Naive thymus-derived CD8-positive, alpha-beta T cell (primary cell): ENCODE measurements at regions not wholly inside any gene's neighbourhood (a gene's known extent, or its start where the extent isn't known, plus 50 kb on each side); places are given as distances from the start of the nearest gene placed in this dataset.

Source experiments
- ATAC-seq, 2 donors: fragments of 150-1000 bp; cut with Tn5 transposase in 1 of 2; sonication (Bioruptor Pico), chemical (Tn5 transposase) in 1 of 2; 1 replicate in 1 of 2; 2 replicates in 1 of 2; pipeline ENCODE4 v1.10.0; 2021; ENCODE audit warnings: mild to moderate bottlenecking in 2 of 2, moderate library complexity in 2 of 2
- POLR2A ChIA-PET: fragments of 350-600 bp; sonication (Branson Sonifier 250); formaldehyde crosslinking; loops from one replicate; lab custom pipeline; 2021; ENCODE audit warnings: antibody characterized with exemption; lab: Charles Lee
- DNase-seq, 10 donors: peaks; one replicate each; pipeline versions ENCODE4 v3.0.0 to v3.0.0-alpha.2; 2020 to 2022
- H3K27ac Mint-ChIP-seq, 10 donors: one replicate each; pipeline ENCODE4 v1.8.0; 2020 to 2022; ENCODE audit warnings: mild to moderate bottlenecking in 10 of 10, mixed read lengths in 10 of 10, moderate library complexity in 4 of 10, inconsistent platforms in 1 of 10
- H3K27me3 Mint-ChIP-seq, 5 donors: one replicate each; pipeline ENCODE4 v1.8.0; 2021 to 2022; ENCODE audit warnings: mixed read lengths in 5 of 5
- H3K36me3 Mint-ChIP-seq, 3 donors: one replicate each; pipeline ENCODE4 v1.8.0; 2020 to 2022; ENCODE audit warnings: mixed read lengths in 3 of 3, mild to moderate bottlenecking in 2 of 3, inconsistent platforms in 1 of 3
- H3K4me1 Mint-ChIP-seq, 4 donors: one replicate each; pipeline ENCODE4 v1.8.0; 2021 to 2022; ENCODE audit warnings: mixed read lengths in 4 of 4
- H3K4me3 Mint-ChIP-seq, 10 donors: one replicate each; pipeline ENCODE4 v1.8.0; 2020 to 2022; ENCODE audit warnings: mild to moderate bottlenecking in 10 of 10, mixed read lengths in 10 of 10, moderate library complexity in 6 of 10, inconsistent platforms in 1 of 10
- H3K9me3 Mint-ChIP-seq, 9 donors: one replicate each; pipeline ENCODE4 v1.8.0; 2020 to 2022; ENCODE audit warnings: mixed read lengths in 9 of 9, mild to moderate bottlenecking in 3 of 9, inconsistent platforms in 1 of 9, moderate library complexity in 1 of 9

DNA sequence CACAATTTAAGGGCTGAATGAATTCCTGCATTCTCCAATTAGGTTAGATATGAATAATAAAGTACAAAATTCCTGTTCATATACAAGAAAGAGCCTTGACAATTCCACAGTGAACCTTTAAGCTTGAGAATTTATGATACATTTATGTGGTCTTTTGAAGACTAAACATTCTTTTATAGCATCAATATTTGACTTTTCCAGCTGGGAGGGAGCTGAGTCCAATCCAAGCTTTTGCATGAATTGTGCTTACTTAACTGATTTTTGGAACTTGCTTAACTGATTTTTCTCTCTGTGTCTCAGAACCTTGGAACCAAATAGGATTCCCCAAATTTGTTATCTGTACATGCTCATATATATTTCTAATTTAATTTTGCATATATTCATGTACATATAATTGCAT is 388.0 kb downstream of the TRIB2 start:
- peaks cover 0 to 6% (median 0%) of the 10 kb centered on the region in 9 donors for H3K9me3 Mint-ChIP-seq
- H3K36me3 Mint-ChIP-seq: peaks cover 0 to under 1% (median 0%) of the 10 kb centered on the region in 3 donors
- no peak overlapping the region for H3K4me3 Mint-ChIP-seq
- no peaks in the 10 kb centered on the region for H3K4me1 Mint-ChIP-seq
- POLR2A ChIA-PET: no interaction called here
- H3K27me3 Mint-ChIP-seq: peaks cover 6 to 29% (median 8%) of the 10 kb centered on the region in 5 donors
- no peak overlapping the region for H3K27ac Mint-ChIP-seq
- DNase-seq (no peak), ATAC-seq (no peak)

GRCh38 chr2:13106302-13106701 is 389.6 kb downstream of the TRIB2 start:
- Mint-ChIP-seq H3K36me3 (no peaks in the 10 kb centered on the region), H3K4me3 (no peak overlapping the region), H3K27ac (no peak overlapping the region), H3K27me3 (peaks cover 7 to 20% (median 10%) of the 10 kb centered on the region in 5 donors), H3K4me1 (no peaks in the 10 kb centered on the region), H3K9me3 (no peaks in the 10 kb centered on the region)
- DNase-seq (no peak), ATAC-seq (no peak)
- POLR2A ChIA-PET: no interaction called here

- no peak for DNase-seq
- no peaks in the 10 kb centered on the region for H3K36me3 Mint-ChIP-seq
- peaks cover 0 to 1% (median 0%) of the 10 kb centered on the region in 9 donors for H3K9me3 Mint-ChIP-seq
- no peaks in the 10 kb centered on the region for H3K4me1 Mint-ChIP-seq
- ATAC-seq: no peak
- H3K4me3 Mint-ChIP-seq: no peak overlapping the region
- no peak overlapping the region for H3K27ac Mint-ChIP-seq
- POLR2A ChIA-PET: no interaction called here
- peaks cover 9 to 20% (median 12%) of the 10 kb centered on the region in 5 donors for H3K27me3 Mint-ChIP-seq
Measured at GRCh38 chr2:13109516-13109915, 392.8 kb downstream of the TRIB2 start.

GRCh38 chr2:13110825-13111224 is 394.1 kb downstream of the TRIB2 start:
- Mint-ChIP-seq H3K27ac (no peak overlapping the region), H3K9me3 (peaks cover 0 to 1% (median 0%) of the 10 kb centered on the region in 9 donors), H3K27me3 (peaks cover 9 to 20% (median 12%) of the 10 kb centered on the region in 5 donors), H3K4me1 (no peaks in the 10 kb centered on the region), H3K36me3 (no peaks in the 10 kb centered on the region), H3K4me3 (no peak overlapping the region)
- ATAC-seq (no peak), DNase-seq (no peak)
- POLR2A ChIA-PET: no interaction called here

DNA sequence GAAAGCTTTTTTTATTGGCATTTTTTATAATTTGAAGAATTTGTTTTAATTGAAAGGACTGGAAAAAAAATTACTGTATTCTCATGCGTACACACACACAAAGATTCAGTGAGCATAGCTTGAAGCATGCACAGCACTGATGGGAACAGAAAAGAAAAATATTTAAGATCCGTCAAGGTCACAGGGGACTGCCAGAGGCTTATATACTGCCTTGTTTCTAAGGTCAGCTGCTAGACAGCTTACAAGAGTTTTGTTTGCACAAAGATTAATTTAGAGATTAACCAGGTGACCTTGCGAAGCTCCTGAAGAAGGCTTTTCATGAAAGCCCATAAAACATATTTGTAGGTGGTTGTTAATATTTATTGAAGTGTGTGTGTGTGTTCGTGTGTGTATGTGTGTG is 396.3 kb downstream of the TRIB2 start:
- Mint-ChIP-seq H3K27me3 (peaks cover 8 to 17% (median 12%) of the 10 kb centered on the region in 5 donors), H3K36me3 (no peaks in the 10 kb centered on the region), H3K4me1 (no peaks in the 10 kb centered on the region), H3K27ac (no peak overlapping the region), H3K9me3 (peaks cover 0 to 1% (median 0%) of the 10 kb centered on the region in 9 donors), H3K4me3 (no peak overlapping the region)
- ATAC-seq (no peak), DNase-seq (no peak)
- POLR2A ChIA-PET: no interaction called here

- Mint-ChIP-seq H3K4me3 (no peak overlapping the region), H3K36me3 (no peaks in the 10 kb centered on the region), H3K27me3 (peaks cover 3 to 14% (median 8%) of the 10 kb centered on the region in 5 donors), H3K9me3 (peaks cover 0 to 1% (median 0%) of the 10 kb centered on the region in 9 donors), H3K27ac (peak overlapping the region in 1 of 10 donors; percentile 40), H3K4me1 (no peaks in the 10 kb centered on the region)
- no peak for DNase-seq
- POLR2A ChIA-PET: no interaction called here
- no peak for ATAC-seq
Measured at GRCh38 chr2:13114391-13114790, 397.7 kb downstream of the TRIB2 start.

DNA sequence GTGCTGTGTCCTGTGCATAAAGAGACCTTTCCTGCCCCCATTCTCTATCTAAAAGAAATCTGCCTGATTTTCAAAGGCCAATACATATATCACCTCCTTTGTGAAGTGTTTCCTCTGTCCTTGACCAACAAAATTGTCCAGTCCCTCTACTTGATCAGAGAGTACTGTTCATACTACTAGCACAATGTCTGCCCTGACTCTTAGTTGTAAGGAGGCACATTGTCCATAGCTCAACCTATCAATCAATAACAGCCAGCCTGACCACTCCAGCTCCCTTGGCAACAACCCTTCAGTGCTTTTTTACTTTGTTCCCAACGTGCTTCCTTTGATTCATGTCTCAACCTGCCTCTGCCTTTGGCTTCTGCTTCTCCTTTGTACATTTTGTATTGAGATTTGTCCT is 398.9 kb downstream of the TRIB2 start:
- no peak overlapping the region for H3K27ac Mint-ChIP-seq
- ATAC-seq: no peak
- H3K9me3 Mint-ChIP-seq: peaks cover 0 to 1% (median 0%) of the 10 kb centered on the region in 9 donors
- H3K4me3 Mint-ChIP-seq: no peak overlapping the region
- peaks cover 0 to 10% (median 8%) of the 10 kb centered on the region in 5 donors for H3K27me3 Mint-ChIP-seq
- no peaks in the 10 kb centered on the region for H3K4me1 Mint-ChIP-seq
- no peak for DNase-seq
- H3K36me3 Mint-ChIP-seq: no peaks in the 10 kb centered on the region
- POLR2A ChIA-PET: no interaction called here

- no peak overlapping the region for H3K4me3 Mint-ChIP-seq
- ATAC-seq: no peak
- POLR2A ChIA-PET: no interaction called here
- no peaks in the 10 kb centered on the region for H3K36me3 Mint-ChIP-seq
- no peaks in the 10 kb centered on the region for H3K4me1 Mint-ChIP-seq
- no peak overlapping the region for H3K27ac Mint-ChIP-seq
- H3K27me3 Mint-ChIP-seq: peaks cover 6 to 19% (median 11%) of the 10 kb centered on the region in 5 donors
- H3K9me3 Mint-ChIP-seq: no peaks in the 10 kb centered on the region
- DNase-seq: no peak
Measured at GRCh38 chr2:13121096-13121495, 404.4 kb downstream of the TRIB2 start.

DNA sequence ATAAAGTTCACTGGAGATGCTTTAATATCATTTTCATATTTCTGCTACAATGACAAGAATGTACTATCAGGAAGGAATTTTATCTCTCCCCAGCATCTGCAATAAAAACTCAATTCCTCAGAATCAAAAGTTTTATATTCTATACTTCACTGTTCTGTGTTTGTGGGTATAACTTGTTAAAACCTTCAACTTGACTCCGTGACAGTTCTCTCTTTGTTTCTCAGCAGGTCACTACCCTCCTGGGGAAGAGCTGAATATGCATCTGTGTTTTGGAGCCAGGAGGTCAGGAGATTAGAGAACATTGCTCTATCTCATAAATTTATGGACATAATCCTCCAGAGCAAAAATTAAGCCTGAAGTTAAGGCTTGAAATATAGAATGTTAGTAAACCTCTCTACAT is 411.4 kb downstream of the TRIB2 start:
- ATAC-seq: no peak
- Mint-ChIP-seq H3K4me3 (no peak overlapping the region), H3K36me3 (peaks cover 0 to 4% (median 0%) of the 10 kb centered on the region in 3 donors), H3K4me1 (peaks cover 0 to 2% (median 0%) of the 10 kb centered on the region in 4 donors), H3K27ac (no peak overlapping the region), H3K27me3 (peaks cover 10 to 43% (median 15%) of the 10 kb centered on the region in 5 donors), H3K9me3 (no peaks in the 10 kb centered on the region)
- POLR2A ChIA-PET: no interaction called here
- no peak for DNase-seq

- POLR2A ChIA-PET: no interaction called here
- Mint-ChIP-seq H3K4me1 (no peaks in the 10 kb centered on the region), H3K27me3 (peaks cover 0 to 11% (median 3%) of the 10 kb centered on the region in 5 donors), H3K4me3 (no peak overlapping the region), H3K27ac (no peak overlapping the region), H3K36me3 (no peaks in the 10 kb centered on the region), H3K9me3 (no peaks in the 10 kb centered on the region)
- DNase-seq (no peak), ATAC-seq (no peak)
Measured at GRCh38 chr2:13135369-13135768, 418.6 kb downstream of the TRIB2 start.

- H3K9me3 Mint-ChIP-seq: no peaks in the 10 kb centered on the region
- H3K27me3 Mint-ChIP-seq: peaks cover 0 to 11% (median 3%) of the 10 kb centered on the region in 5 donors
- H3K36me3 Mint-ChIP-seq: no peaks in the 10 kb centered on the region
- no peak overlapping the region for H3K4me3 Mint-ChIP-seq
- H3K27ac Mint-ChIP-seq: no peak overlapping the region
- POLR2A ChIA-PET: no interaction called here
- ATAC-seq (no peak), DNase-seq (no peak)
- H3K4me1 Mint-ChIP-seq: no peaks in the 10 kb centered on the region
Measured at GRCh38 chr2:13135856-13136255, 419.1 kb downstream of the TRIB2 start.

GRCh38 chr2:13137679-13138078 is 420.9 kb downstream of the TRIB2 start:
- no peak overlapping the region for H3K27ac Mint-ChIP-seq
- ATAC-seq (no peak), DNase-seq (no peak)
- H3K9me3 Mint-ChIP-seq: peaks cover 0 to 6% (median 0%) of the 10 kb centered on the region in 9 donors
- POLR2A ChIA-PET: no interaction called here
- H3K36me3 Mint-ChIP-seq: peaks cover 0 to 4% (median 2%) of the 10 kb centered on the region in 3 donors
- no peaks in the 10 kb centered on the region for H3K4me1 Mint-ChIP-seq
- peaks cover 0 to 11% (median 4%) of the 10 kb centered on the region in 5 donors for H3K27me3 Mint-ChIP-seq
- H3K4me3 Mint-ChIP-seq: no peak overlapping the region

DNA sequence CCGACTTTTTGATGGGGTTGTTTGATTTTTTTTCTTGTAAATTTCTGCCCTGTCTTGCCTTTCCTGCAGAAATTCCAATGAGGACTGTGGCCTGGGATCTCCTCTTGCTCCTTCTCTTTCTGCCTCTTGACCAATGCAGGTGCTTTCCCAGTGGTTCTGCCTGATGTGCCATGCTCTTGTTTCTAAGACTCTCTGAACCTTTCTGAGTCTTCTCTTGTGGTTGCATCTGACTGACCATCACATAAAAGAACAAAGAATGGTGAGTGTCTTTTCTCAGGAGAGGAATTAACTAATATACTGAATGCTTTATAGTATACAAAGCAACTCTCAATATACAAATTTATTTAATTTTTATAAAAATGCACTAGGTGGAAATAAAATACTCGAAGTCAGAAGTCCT is 424.6 kb downstream of the TRIB2 start:
- no peak overlapping the region for H3K4me3 Mint-ChIP-seq
- no peaks in the 10 kb centered on the region for H3K4me1 Mint-ChIP-seq
- no peak overlapping the region for H3K27ac Mint-ChIP-seq
- no peak for ATAC-seq
- peaks cover 0 to 4% (median 2%) of the 10 kb centered on the region in 3 donors for H3K36me3 Mint-ChIP-seq
- no peak for DNase-seq
- H3K9me3 Mint-ChIP-seq: peaks cover 0 to 6% (median 0%) of the 10 kb centered on the region in 9 donors
- POLR2A ChIA-PET: no interaction called here
- peaks cover 0 to 18% (median 12%) of the 10 kb centered on the region in 5 donors for H3K27me3 Mint-ChIP-seq

GRCh38 chr2:13143451-13143850 is 426.7 kb downstream of the TRIB2 start:
- peaks cover 0 to 18% (median 11%) of the 10 kb centered on the region in 5 donors for H3K27me3 Mint-ChIP-seq
- no peaks in the 10 kb centered on the region for H3K4me1 Mint-ChIP-seq
- no peak overlapping the region for H3K27ac Mint-ChIP-seq
- no peak for ATAC-seq
- no peak overlapping the region for H3K4me3 Mint-ChIP-seq
- no peak for DNase-seq
- peaks cover 0 to 6% (median 0%) of the 10 kb centered on the region in 9 donors for H3K9me3 Mint-ChIP-seq
- H3K36me3 Mint-ChIP-seq: peaks cover 0 to 4% (median 2%) of the 10 kb centered on the region in 3 donors
- POLR2A ChIA-PET: no interaction called here
